ENCODE measurements at regions not wholly inside any gene's neighbourhood (a gene's known extent, or its start where the extent isn't known, plus 50 kb on each side); places are given as distances from the start of the nearest gene placed in this dataset.
A peak's percentile ranks its signal among the peaks of the same experiment; 100 is the strongest.

DNA sequence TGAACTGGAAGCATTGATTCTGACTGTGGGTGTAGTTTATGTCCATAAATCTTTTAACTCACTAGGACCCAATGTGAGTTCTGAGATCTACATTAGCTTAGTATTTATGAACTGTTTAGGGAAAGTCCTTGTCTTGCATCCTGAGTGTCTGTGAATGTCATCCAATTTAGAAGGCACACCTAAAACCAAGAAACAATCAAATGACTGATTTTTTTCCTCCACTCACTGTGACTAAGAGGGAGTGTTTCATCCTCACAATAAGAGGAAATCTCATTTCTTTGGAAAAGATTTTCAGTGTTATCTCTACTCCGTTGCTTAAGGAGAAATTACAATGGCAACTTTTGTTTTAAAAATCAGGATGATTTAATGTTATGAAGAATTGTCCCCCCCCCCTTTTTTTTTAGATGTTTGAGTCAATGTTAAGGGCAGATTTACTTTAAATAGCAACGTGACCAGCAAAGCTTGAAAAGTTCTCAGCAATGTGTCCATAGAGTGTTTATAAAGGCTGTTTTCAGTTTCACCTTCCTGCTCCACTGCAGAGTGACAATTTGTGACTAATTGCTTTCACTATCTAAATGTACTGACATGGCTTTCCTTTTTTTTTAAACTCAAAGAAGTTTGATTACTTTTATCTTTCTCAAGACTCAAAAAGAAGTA, 173.0 kb downstream of the SPCS3 start:
- DNase-seq (ENCODE audit: low read depth in 2 of 2): peak; percentile 28 to 56
- H3K4me3 ChIP-seq (replicated peaks in 1 of 2; ENCODE audit: low read depth in 2 of 2, low read length in 2 of 2): peak overlapping the region; percentile 8 to 28
- no peak for TF ChIP-seq CTCF (IDR thresholded peaks at IDR 0.05; ENCODE audit: low read depth, low read length)

DNA sequence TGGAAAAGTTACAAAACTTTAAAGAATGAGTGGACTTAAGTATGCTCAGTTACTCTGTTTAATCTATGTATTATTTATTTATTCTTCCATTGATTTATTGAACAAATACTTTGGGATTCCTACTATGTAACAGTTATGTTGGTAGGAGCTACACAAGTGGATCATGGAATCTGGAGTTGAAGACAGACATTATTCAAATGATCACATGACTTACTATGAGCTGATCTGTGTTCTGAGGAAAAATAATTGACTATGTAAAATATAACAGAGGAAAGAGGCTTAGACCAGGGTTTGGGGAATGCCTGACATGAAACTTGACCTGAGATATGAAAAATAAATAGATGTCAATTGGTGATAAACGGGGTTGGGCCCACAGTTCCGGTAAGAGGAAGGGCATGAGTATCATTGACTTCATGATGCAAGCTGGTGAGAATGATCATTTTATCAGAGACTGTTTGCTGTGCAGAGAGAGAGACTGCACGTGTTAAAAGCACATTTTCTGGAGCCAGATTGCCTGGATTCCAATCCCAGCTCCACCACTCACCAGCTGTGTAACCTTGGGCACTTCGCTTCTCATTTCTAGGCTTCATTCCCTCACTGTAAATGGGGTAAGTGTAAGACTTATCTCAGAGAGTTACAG, 179.0 kb downstream of the SPCS3 start:
- TF ChIP-seq CTCF (IDR thresholded peaks at IDR 0.05; ENCODE audit: low read depth, low read length): no peak

GRCh38 chr4:176499518-176499917, 179.8 kb downstream of the SPCS3 start:
- H3K4me3 ChIP-seq (replicated peaks in 1 of 2; ENCODE audit: low read depth in 2 of 2, low read length in 2 of 2): peak overlapping the region in 1 of 2 donors; percentile 9
- DNase-seq (ENCODE audit: low read depth in 2 of 2): peak; percentile 31 to 84
- TF ChIP-seq CTCF (IDR thresholded peaks at IDR 0.05; ENCODE audit: low read depth, low read length): no peak

More for the DNA sequence above, 179.0 kb downstream of the SPCS3 start:
- H3K4me3 ChIP-seq (replicated peaks in 1 of 2; ENCODE audit: low read depth in 2 of 2, low read length in 2 of 2): no peak overlapping the region
- DNase-seq (ENCODE audit: low read depth in 2 of 2): peak; percentile 25 to 36

GRCh38 chr4:176500894-176501293, 181.1 kb downstream of the SPCS3 start:
- no peak for TF ChIP-seq CTCF (IDR thresholded peaks at IDR 0.05; ENCODE audit: low read depth, low read length)
- DNase-seq (ENCODE audit: low read depth in 2 of 2): no peak
- no peak overlapping the region for H3K4me3 ChIP-seq (replicated peaks in 1 of 2; ENCODE audit: low read depth in 2 of 2, low read length in 2 of 2)

DNA sequence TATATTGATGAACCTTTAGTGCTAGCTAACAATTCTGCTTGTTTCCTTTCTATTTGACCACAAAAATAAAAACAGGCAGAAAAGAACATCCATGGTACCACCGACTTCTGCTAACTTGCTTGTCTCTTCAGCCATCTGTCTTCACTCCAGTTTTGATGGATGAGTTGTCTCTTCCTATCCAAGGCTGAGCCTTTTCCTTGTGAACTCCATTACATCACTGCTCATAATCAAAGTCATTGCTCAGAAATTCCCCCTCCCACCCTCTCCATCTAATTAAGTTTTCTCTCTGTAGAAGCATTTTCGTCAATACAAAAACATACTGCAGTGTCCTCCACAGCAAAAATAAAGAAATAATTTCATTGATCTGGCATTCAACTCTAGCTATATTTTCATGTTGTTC, 184.4 kb downstream of the SPCS3 start:
- TF ChIP-seq CTCF (IDR thresholded peaks at IDR 0.05; ENCODE audit: low read depth, low read length): no peak
- no peak for DNase-seq (ENCODE audit: low read depth in 2 of 2)
- no peak overlapping the region for H3K4me3 ChIP-seq (replicated peaks in 1 of 2; ENCODE audit: low read depth in 2 of 2, low read length in 2 of 2)

DNA sequence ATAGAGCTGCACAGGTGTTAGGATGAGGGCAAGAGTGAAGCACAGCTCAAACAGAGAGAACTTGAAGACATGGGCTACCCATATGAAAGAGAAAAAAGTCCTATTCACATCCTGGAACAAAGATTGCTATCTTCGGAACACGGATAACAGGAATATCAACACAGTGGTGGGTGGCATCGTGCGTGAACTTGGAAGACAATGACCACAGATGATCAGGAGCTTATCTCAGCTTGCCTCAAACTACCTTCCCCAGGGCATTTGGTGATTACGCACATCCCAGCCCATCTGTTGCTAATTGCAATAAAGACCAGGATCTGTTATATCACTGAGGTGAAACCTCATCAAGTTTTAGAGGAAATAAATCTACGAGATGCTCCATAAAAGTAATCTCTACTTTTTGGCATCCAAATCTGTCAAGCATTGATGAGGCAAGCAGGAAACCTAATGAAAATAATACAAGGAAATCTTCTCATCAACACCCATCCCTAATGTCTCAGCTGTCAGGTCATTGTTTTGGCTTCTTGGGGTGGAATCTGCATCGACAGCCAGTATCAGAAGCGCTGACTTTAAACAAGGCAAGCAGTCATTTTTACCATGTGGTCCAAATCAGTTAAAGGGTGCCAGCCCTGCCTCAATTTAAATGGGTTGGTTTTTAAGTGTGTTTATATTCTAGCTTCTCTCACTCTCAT, 188.2 kb downstream of the SPCS3 start:
- no peak overlapping the region for H3K4me3 ChIP-seq (replicated peaks in 1 of 2; ENCODE audit: low read depth in 2 of 2, low read length in 2 of 2)
- no peak for DNase-seq (ENCODE audit: low read depth in 2 of 2)
- no peak for TF ChIP-seq CTCF (IDR thresholded peaks at IDR 0.05; ENCODE audit: low read depth, low read length)
